NT2/D1 (cell line): ENCODE measurements at regions not wholly inside any gene's neighbourhood (a gene's known extent, or its start where the extent isn't known, plus 50 kb on each side); places are given as distances from the start of the nearest gene placed in this dataset.

ENCODE experiments used
- DNase-seq: peaks from one replicate; pipeline ENCODE4 v3.0.0-alpha.2; 2011; ENCODE audit warnings: low read depth, low spot score
- H3K27me3 ChIP-seq: 2 replicates; pipeline ENCODE4 v1.6.0; 2011; ENCODE audit warnings: mild to moderate bottlenecking; ENCODE audit not compliant: insufficient read length, insufficient read depth
- H3K36me3 ChIP-seq: 2 replicates; pipeline ENCODE4 v1.6.1; 2011; ENCODE audit warnings: mild to moderate bottlenecking, low read length, mixed read lengths; ENCODE audit not compliant: insufficient read depth, insufficient read length
- H3K4me1 ChIP-seq: 2 replicates; pipeline ENCODE4 v1.5.1; 2011; ENCODE audit not compliant: insufficient read depth, insufficient read length
- H3K4me3 ChIP-seq: 2 replicates; pipeline ENCODE4 v1.5.1; 2011; ENCODE audit warnings: low read depth; ENCODE audit not compliant: insufficient read length
- H3K9ac ChIP-seq: 2 replicates; pipeline ENCODE4 v1.6.0; 2011; ENCODE audit warnings: low read depth; ENCODE audit not compliant: insufficient read length
- H3K9me3 ChIP-seq: 2 replicates; pipeline ENCODE4 v1.5.1; 2011; ENCODE audit warnings: mild to moderate bottlenecking, low read length; ENCODE audit not compliant: insufficient read depth
- SUZ12 ChIP-seq: IDR thresholded peaks from 2 replicates; pipeline ENCODE4 v1.6.1; 2011; ENCODE audit not compliant: insufficient read length, insufficient read depth; ENCODE audit errors: extremely low read depth
- YY1 ChIP-seq: IDR thresholded peaks from 2 replicates; pipeline ENCODE4 v1.6.1; 2011; ENCODE audit not compliant: insufficient read length, insufficient read depth
- ZNF274 ChIP-seq: IDR thresholded peaks from 2 replicates; pipeline ENCODE4 v1.6.1; 2011; ENCODE audit warnings: mild to moderate bottlenecking, low read depth, low read length

- no peak for DNase-seq
- no peaks in the 10 kb centered on the region for H3K9me3 ChIP-seq
Observed at GRCh38 chr1:208455821-208456220, 211.6 kb upstream of the PLXNA2 start.

GRCh38 chr1:208456487-208456886 is 212.3 kb upstream of the PLXNA2 start:
- no peaks in the 10 kb centered on the region for H3K27me3 ChIP-seq
- H3K36me3 ChIP-seq, result no peaks in the 10 kb centered on the region
- H3K4me1 ChIP-seq, result no peaks in the 10 kb centered on the region
- H3K9me3 ChIP-seq, result no peaks in the 10 kb centered on the region
- TF ChIP-seq ZNF274 (no peak), YY1 (no peak), SUZ12 (no peak)
- H3K4me3 ChIP-seq, result no peak overlapping the region
- H3K9ac ChIP-seq, result no peak overlapping the region
- DNase-seq, result no peak

More at GRCh38 chr1:208455821-208456220, 211.6 kb upstream of the PLXNA2 start:
- TF ChIP-seq SUZ12, result no peak
- TF ChIP-seq YY1, result no peak
- TF ChIP-seq ZNF274, result no peak
- no peaks in the 10 kb centered on the region for H3K4me1 ChIP-seq
- no peak overlapping the region for H3K9ac ChIP-seq
- H3K4me3 ChIP-seq, result no peak overlapping the region
- no peaks in the 10 kb centered on the region for H3K36me3 ChIP-seq
- H3K27me3 ChIP-seq, result no peaks in the 10 kb centered on the region

GRCh38 chr1:208460823-208461222 is 216.6 kb upstream of the PLXNA2 start:
- no peak for TF ChIP-seq SUZ12
- no peak for TF ChIP-seq ZNF274
- TF ChIP-seq YY1, result no peak
- no peaks in the 10 kb centered on the region for H3K36me3 ChIP-seq

GRCh38 chr1:208461680-208462079 is 217.5 kb upstream of the PLXNA2 start:
- peak; percentile 18 for DNase-seq
- Histone ChIP-seq H3K36me3 (no peaks in the 10 kb centered on the region), H3K9ac (no peak overlapping the region), H3K4me3 (no peak overlapping the region), H3K4me1 (no peaks in the 10 kb centered on the region), H3K9me3 (no peaks in the 10 kb centered on the region), H3K27me3 (no peaks in the 10 kb centered on the region)
- no peak for TF ChIP-seq ZNF274
- no peak for TF ChIP-seq SUZ12
- no peak for TF ChIP-seq YY1

More at GRCh38 chr1:208460823-208461222, 216.6 kb upstream of the PLXNA2 start:
- H3K9ac ChIP-seq, result no peak overlapping the region
- no peaks in the 10 kb centered on the region for H3K27me3 ChIP-seq
- H3K9me3 ChIP-seq, result no peaks in the 10 kb centered on the region
- no peak for DNase-seq
- H3K4me1 ChIP-seq, result no peaks in the 10 kb centered on the region
- H3K4me3 ChIP-seq, result no peak overlapping the region

DNA sequence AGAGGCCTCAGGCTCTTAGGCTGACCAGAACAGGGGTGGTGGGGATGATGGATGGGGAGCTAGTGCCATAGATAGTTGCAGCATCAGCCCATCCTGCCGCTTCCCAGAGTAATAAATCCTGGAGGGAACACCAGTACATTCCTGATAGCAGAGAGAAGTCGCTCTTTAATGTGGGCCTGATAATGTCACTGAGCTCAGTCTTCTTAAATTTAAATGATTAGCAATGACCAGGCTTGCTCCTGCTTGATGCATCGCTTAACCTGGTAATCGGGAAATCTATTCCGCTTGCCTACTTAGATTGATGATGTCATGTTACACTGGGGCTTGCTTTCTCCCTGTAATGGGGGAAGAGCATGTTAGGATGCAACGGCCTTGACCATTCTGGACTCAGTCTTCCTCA is 218.6 kb upstream of the PLXNA2 start:
- Histone ChIP-seq H3K9ac (no peak overlapping the region), H3K4me3 (no peak overlapping the region), H3K36me3 (no peaks in the 10 kb centered on the region), H3K4me1 (no peaks in the 10 kb centered on the region), H3K27me3 (no peaks in the 10 kb centered on the region), H3K9me3 (no peaks in the 10 kb centered on the region)
- TF ChIP-seq YY1 (no peak), SUZ12 (no peak), ZNF274 (no peak)
- no peak for DNase-seq

DNA sequence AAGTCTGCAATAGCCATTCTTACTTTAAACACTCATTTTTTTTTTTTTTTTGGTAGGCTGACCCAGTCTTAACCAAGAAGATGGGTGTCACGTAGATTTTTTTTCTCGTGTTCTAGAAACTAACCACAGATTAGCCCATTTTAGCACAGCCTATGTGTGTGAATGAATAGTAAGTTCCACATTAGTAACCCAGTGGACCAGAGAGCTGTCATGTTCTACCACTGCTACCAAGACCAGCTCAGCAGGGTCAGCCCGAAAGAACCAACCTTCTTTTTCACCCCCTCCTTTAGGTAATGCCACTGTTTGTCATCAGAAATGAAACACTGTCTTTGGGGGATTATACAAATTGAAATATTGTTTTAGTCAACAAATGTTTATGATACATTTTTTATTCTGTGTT is 221.1 kb upstream of the PLXNA2 start:
- no peak overlapping the region for H3K9ac ChIP-seq
- H3K36me3 ChIP-seq, result no peaks in the 10 kb centered on the region
- no peak for TF ChIP-seq YY1
- TF ChIP-seq SUZ12, result no peak
- TF ChIP-seq ZNF274, result no peak
- DNase-seq, result no peak
- H3K4me3 ChIP-seq, result no peak overlapping the region
- H3K27me3 ChIP-seq, result no peaks in the 10 kb centered on the region
- H3K9me3 ChIP-seq, result no peaks in the 10 kb centered on the region
- no peaks in the 10 kb centered on the region for H3K4me1 ChIP-seq

- TF ChIP-seq YY1 (no peak), ZNF274 (no peak), SUZ12 (no peak)
- no peaks in the 10 kb centered on the region for H3K36me3 ChIP-seq
- no peaks in the 10 kb centered on the region for H3K4me1 ChIP-seq
- H3K27me3 ChIP-seq, result no peaks in the 10 kb centered on the region
- DNase-seq, result no peak
- no peak overlapping the region for H3K9ac ChIP-seq
- H3K9me3 ChIP-seq, result no peaks in the 10 kb centered on the region
- no peak overlapping the region for H3K4me3 ChIP-seq
Observed at GRCh38 chr1:208465786-208466590, 221.8 kb upstream of the PLXNA2 start.
